Inferior parietal cortex (tissue), 1 donor: ENCODE measurements at regions not wholly inside any gene's neighbourhood (a gene's known extent, or its start where the extent isn't known, plus 50 kb on each side); places are given as distances from the start of the nearest gene placed in this dataset.
A peak's percentile ranks its signal among the peaks of the same experiment; 100 is the strongest.
"Not testable (repeated sequence)": the region's sequence is repeated elsewhere in the genome, so short reads cannot be mapped to it uniquely, and the experiment has no call there.

Experiments used
- DNase-seq: peaks from one replicate; pipeline ENCODE4 v3.0.0-alpha.2; 2016; ENCODE audit errors: extremely low spot score

- DNase-seq, result peak; percentile 48
Observed at GRCh38 chr5:74402553-74402952, 238.0 kb downstream of the ENC1 start.

- no peak for DNase-seq
Observed at GRCh38 chr5:74401946-74402320, 238.6 kb downstream of the ENC1 start.

GRCh38 chr5:74401281-74401945 is 239.1 kb downstream of the ENC1 start:
- DNase-seq, result no peak

- no peak for DNase-seq
Observed at GRCh38 chr5:74400067-74400466, 240.5 kb downstream of the ENC1 start.

- no peak for DNase-seq
Observed at GRCh38 chr5:74396913-74397622, 243.5 kb downstream of the ENC1 start.

GRCh38 chr5:74394916-74395880 is 245.3 kb downstream of the ENC1 start:
- DNase-seq, result no peak

GRCh38 chr5:74394528-74394915 is 246.0 kb downstream of the ENC1 start:
- no peak for DNase-seq

- DNase-seq, result no peak
Observed at GRCh38 chr5:74393943-74394342, 246.6 kb downstream of the ENC1 start.

GRCh38 chr5:74392711-74393351 is 247.7 kb downstream of the ENC1 start:
- no peak for DNase-seq

GRCh38 chr5:74391410-74391809 is 249.1 kb downstream of the ENC1 start:
- DNase-seq, result no peak

GRCh38 chr5:74390822-74391221 is 249.7 kb downstream of the ENC1 start:
- DNase-seq, result no peak

- DNase-seq, result no peak
Observed at GRCh38 chr5:74390306-74390637, 250.3 kb downstream of the ENC1 start.

- DNase-seq, result no peak
Observed at GRCh38 chr5:74389531-74390305, 250.8 kb downstream of the ENC1 start.

- DNase-seq, result not testable (repeated sequence)
Observed at GRCh38 chr5:74388411-74388810, 252.1 kb downstream of the ENC1 start.

GRCh38 chr5:74386571-74387334 is 253.8 kb downstream of the ENC1 start:
- no peak for DNase-seq

GRCh38 chr5:74384851-74385250 is 255.7 kb downstream of the ENC1 start:
- DNase-seq, result no peak

- no peak for DNase-seq
Observed at GRCh38 chr5:74382987-74383593, 257.4 kb downstream of the ENC1 start.

GRCh38 chr5:74382123-74382855 is 258.2 kb downstream of the ENC1 start:
- DNase-seq, result no peak

- no peak for DNase-seq
Observed at GRCh38 chr5:74380193-74380592, 260.3 kb downstream of the ENC1 start.
